Astrocyte (in vitro differentiated cells and primary cell): ENCODE measurements at regions not wholly inside any gene's neighbourhood (a gene's known extent, or its start where the extent isn't known, plus 50 kb on each side); places are given as distances from the start of the nearest gene placed in this dataset.

Source experiments
- DNase-seq: peaks from one replicate; pipeline ENCODE4 v3.0.0-alpha.2; 2010; ENCODE audit warnings: low read depth
- FAIRE-seq: peaks from 2 replicates; lab custom pipeline; 2011; peaks lifted over from hg19 to GRCh38; lab: Jason Lieb, UNC
- H2AFZ ChIP-seq: 2 replicates; pipeline ENCODE4 v1.6.0; 2012; ENCODE audit warnings: low read depth, low read length, inconsistent platforms
- H3K27ac ChIP-seq: 2 replicates; pipeline ENCODE4 v1.5.1; 2011; ENCODE audit warnings: low read depth, low read length, inconsistent platforms
- H3K27me3 ChIP-seq: 2 replicates; pipeline ENCODE4 v1.6.0; 2011; ENCODE audit warnings: low read length, inconsistent platforms; ENCODE audit not compliant: insufficient read depth
- H3K36me3 ChIP-seq: 2 replicates; pipeline ENCODE4 v1.5.1; 2011; ENCODE audit warnings: low read length, inconsistent platforms; ENCODE audit not compliant: insufficient read depth
- H3K4me1 ChIP-seq: 2 replicates; pipeline ENCODE4 v1.5.1; 2011; ENCODE audit warnings: low read length, inconsistent platforms; ENCODE audit not compliant: insufficient read depth
- H3K4me2 ChIP-seq: 2 replicates; pipeline ENCODE4 v1.6.0; 2012; ENCODE audit warnings: low read length, inconsistent platforms
- H3K4me3 ChIP-seq: 2 replicates; pipeline ENCODE4 v1.5.1; 2011; ENCODE audit warnings: low read depth, mild to moderate bottlenecking, low read length, inconsistent platforms; ENCODE audit not compliant: insufficient read depth
- H3K79me2 ChIP-seq: 2 replicates; pipeline ENCODE4 v1.6.0; 2012; ENCODE audit warnings: mild to moderate bottlenecking, low read length, inconsistent platforms; ENCODE audit not compliant: insufficient read depth
- H3K9ac ChIP-seq: 2 replicates; pipeline ENCODE4 v1.6.0; 2012; ENCODE audit warnings: mild to moderate bottlenecking, low read length, inconsistent platforms
- H3K9me3 ChIP-seq: 2 replicates; pipeline ENCODE4 v1.5.1; 2012; ENCODE audit warnings: low read depth, mild to moderate bottlenecking, low read length, inconsistent platforms; ENCODE audit not compliant: insufficient read depth
- H4K20me1 ChIP-seq: 2 replicates; pipeline ENCODE4 v1.6.0; 2012; ENCODE audit warnings: low read length, inconsistent platforms; ENCODE audit not compliant: insufficient read depth
- H3K27ac Mint-ChIP-seq: one replicate; pipeline ENCODE4 v1.8.0; 2021; ENCODE audit warnings: mild to moderate bottlenecking, mixed read lengths; ENCODE audit not compliant: unreplicated experiment
- H3K27me3 Mint-ChIP-seq: one replicate; pipeline ENCODE4 v1.8.0; 2021; ENCODE audit warnings: low read depth, mixed read lengths; ENCODE audit not compliant: unreplicated experiment
- H3K36me3 Mint-ChIP-seq: one replicate; pipeline ENCODE4 v1.8.0; 2021; ENCODE audit warnings: low read depth, mixed read lengths; ENCODE audit not compliant: unreplicated experiment
- H3K4me1 Mint-ChIP-seq: one replicate; pipeline ENCODE4 v1.8.0; 2021; ENCODE audit warnings: low read depth, mixed read lengths; ENCODE audit not compliant: unreplicated experiment
- H3K4me3 Mint-ChIP-seq: one replicate; pipeline ENCODE4 v1.8.0; 2021; ENCODE audit warnings: mild to moderate bottlenecking, moderate library complexity, mixed read lengths; ENCODE audit not compliant: unreplicated experiment
- H3K9me3 Mint-ChIP-seq: one replicate; pipeline ENCODE4 v1.8.0; 2021; ENCODE audit warnings: mild to moderate bottlenecking, mixed read lengths; ENCODE audit not compliant: unreplicated experiment
- CTCF ChIP-seq: IDR thresholded peaks from 2 replicates; pipeline ENCODE4 v1.5.1; 2011; ENCODE audit warnings: low read depth, mild to moderate bottlenecking, inconsistent platforms, low read length, moderate library complexity; ENCODE audit not compliant: insufficient read depth
- EZH2 ChIP-seq: IDR thresholded peaks from 2 replicates; pipeline ENCODE4 v1.6.1; 2012; ENCODE audit warnings: mild to moderate bottlenecking, low read length, inconsistent platforms; ENCODE audit not compliant: insufficient read depth

GRCh38 chr10:65827359-65827758, 1098.5 kb upstream of the LRRTM3 start:
- DNase-seq (no peak), FAIRE-seq (no peak)
- Mint-ChIP-seq H3K27me3 (no peaks in the 10 kb centered on the region), H3K27ac (no peak overlapping the region), H3K4me1 (peaks cover 4% of the 10 kb centered on the region), H3K36me3 (no peaks in the 10 kb centered on the region), H3K9me3 (peaks cover 7% of the 10 kb centered on the region), H3K4me3 (no peak overlapping the region)
- Histone ChIP-seq H3K9me3 (no peaks in the 10 kb centered on the region), H3K4me1 (no peaks in the 10 kb centered on the region), H3K27ac (no peak overlapping the region), H3K36me3 (no peaks in the 10 kb centered on the region), H3K4me3 (no peak overlapping the region), H3K4me2 (no peak overlapping the region), H3K79me2 (no peaks in the 10 kb centered on the region), H2AFZ (no peak overlapping the region), H4K20me1 (no peaks in the 10 kb centered on the region), H3K9ac (no peak overlapping the region), H3K27me3 (no peaks in the 10 kb centered on the region)
- TF ChIP-seq EZH2: no peak
- no peak for TF ChIP-seq CTCF

GRCh38 chr10:65838811-65839210, 1087.0 kb upstream of the LRRTM3 start:
- Histone ChIP-seq H3K27me3 (no peaks in the 10 kb centered on the region), H2AFZ (no peak overlapping the region), H3K79me2 (no peaks in the 10 kb centered on the region), H3K9ac (no peak overlapping the region), H3K4me2 (no peak overlapping the region), H3K4me3 (no peak overlapping the region), H3K27ac (no peak overlapping the region), H3K36me3 (no peaks in the 10 kb centered on the region), H4K20me1 (no peaks in the 10 kb centered on the region), H3K9me3 (no peaks in the 10 kb centered on the region), H3K4me1 (no peaks in the 10 kb centered on the region)
- H3K36me3 Mint-ChIP-seq: no peaks in the 10 kb centered on the region
- TF ChIP-seq CTCF (no peak), EZH2 (no peak)
- no peak overlapping the region for H3K4me3 Mint-ChIP-seq
- no peaks in the 10 kb centered on the region for H3K9me3 Mint-ChIP-seq
- H3K27me3 Mint-ChIP-seq: no peaks in the 10 kb centered on the region
- DNase-seq (no peak), FAIRE-seq (no peak)
- no peaks in the 10 kb centered on the region for H3K4me1 Mint-ChIP-seq
- no peak overlapping the region for H3K27ac Mint-ChIP-seq

- H3K27ac ChIP-seq: no peak overlapping the region
- H3K4me2 ChIP-seq: no peak overlapping the region
- H3K4me1 ChIP-seq: no peaks in the 10 kb centered on the region
- Mint-ChIP-seq H3K9me3 (no peaks in the 10 kb centered on the region), H3K27ac (no peak overlapping the region), H3K27me3 (no peaks in the 10 kb centered on the region), H3K4me3 (no peak overlapping the region), H3K4me1 (no peaks in the 10 kb centered on the region), H3K36me3 (no peaks in the 10 kb centered on the region)
- no peaks in the 10 kb centered on the region for H3K9me3 ChIP-seq
- H2AFZ ChIP-seq: no peak overlapping the region
- FAIRE-seq (no peak), DNase-seq (no peak)
- no peak overlapping the region for H3K9ac ChIP-seq
- H4K20me1 ChIP-seq: no peaks in the 10 kb centered on the region
- H3K79me2 ChIP-seq: no peaks in the 10 kb centered on the region
- no peaks in the 10 kb centered on the region for H3K27me3 ChIP-seq
- TF ChIP-seq EZH2 (no peak), CTCF (no peak)
- no peaks in the 10 kb centered on the region for H3K36me3 ChIP-seq
- no peak overlapping the region for H3K4me3 ChIP-seq
Measured at GRCh38 chr10:65843203-65843602, 1082.6 kb upstream of the LRRTM3 start.
